HG03558 (cell line): ENCODE measurements at regions not wholly inside any gene's neighbourhood (a gene's known extent, or its start where the extent isn't known, plus 50 kb on each side); places are given as distances from the start of the nearest gene placed in this dataset.

Experiments used
- ATAC-seq: cut with Tn5 transposase; IDR thresholded peaks from one replicate; pipeline ENCODE4 v1.9.1; 2021; ENCODE audit warnings: moderate number of reproducible peaks; ENCODE audit not compliant: unreplicated experiment; ENCODE audit errors: extremely low read depth

- no peak for ATAC-seq
Measured at GRCh38 chr4:3343358-3343757, 50.5 kb downstream of the RGS12 start.

DNA sequence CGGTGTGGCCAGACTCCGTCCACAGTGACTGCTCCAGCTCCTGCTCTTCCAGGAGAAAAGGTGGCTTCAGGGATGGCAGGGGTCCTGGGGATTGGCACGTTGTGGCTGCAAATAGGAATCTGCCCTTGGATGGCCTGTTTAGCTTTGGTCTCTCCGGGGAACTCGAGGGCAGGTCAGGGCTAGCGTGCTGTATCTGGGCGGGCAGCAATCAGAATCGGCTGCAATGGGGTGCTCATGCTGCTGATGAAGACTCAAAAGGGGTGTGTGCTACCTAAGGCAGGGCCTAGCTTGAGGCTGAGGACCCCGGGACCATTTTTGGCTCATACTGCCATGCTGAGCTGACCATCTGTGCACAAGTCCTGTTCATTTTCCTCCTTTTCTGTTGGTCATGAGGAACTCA lies 51.3 kb downstream of the RGS12 start:
- ATAC-seq: no peak

GRCh38 chr4:3344596-3344995 lies 51.8 kb downstream of the RGS12 start:
- ATAC-seq: no peak

- ATAC-seq: no peak
Measured at GRCh38 chr4:3345384-3345783, 52.6 kb downstream of the RGS12 start.

DNA sequence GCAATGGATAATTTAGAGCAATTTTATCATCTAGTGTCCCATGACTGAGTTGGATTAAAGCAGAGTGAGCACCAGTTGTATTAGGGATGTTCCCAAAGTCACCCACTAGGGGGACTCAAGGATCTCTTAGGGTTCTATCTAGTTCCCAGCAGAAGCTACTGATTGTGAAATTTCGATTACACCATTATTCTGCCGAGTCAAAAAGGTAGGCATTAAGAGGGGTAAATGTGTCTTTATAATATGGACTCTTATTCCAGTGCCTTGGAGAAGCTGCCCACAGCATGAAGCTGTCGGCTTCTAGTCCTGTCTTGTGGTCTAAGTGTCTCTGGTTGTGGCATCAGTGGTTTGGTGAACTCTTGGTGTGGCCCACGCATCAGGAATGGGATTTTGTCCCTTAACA lies 53.3 kb downstream of the RGS12 start:
- ATAC-seq: no peak

GRCh38 chr4:3347871-3348270 lies 55.0 kb downstream of the RGS12 start:
- no peak for ATAC-seq

- ATAC-seq: no peak
Measured at GRCh38 chr4:3348621-3349020, 55.8 kb downstream of the RGS12 start.

GRCh38 chr4:3349116-3349515 lies 56.3 kb downstream of the RGS12 start:
- ATAC-seq: no peak

- ATAC-seq: no peak
Measured at GRCh38 chr4:3351997-3352396, 59.2 kb downstream of the RGS12 start.

GRCh38 chr4:3352505-3352904 lies 59.7 kb downstream of the RGS12 start:
- ATAC-seq: no peak

DNA sequence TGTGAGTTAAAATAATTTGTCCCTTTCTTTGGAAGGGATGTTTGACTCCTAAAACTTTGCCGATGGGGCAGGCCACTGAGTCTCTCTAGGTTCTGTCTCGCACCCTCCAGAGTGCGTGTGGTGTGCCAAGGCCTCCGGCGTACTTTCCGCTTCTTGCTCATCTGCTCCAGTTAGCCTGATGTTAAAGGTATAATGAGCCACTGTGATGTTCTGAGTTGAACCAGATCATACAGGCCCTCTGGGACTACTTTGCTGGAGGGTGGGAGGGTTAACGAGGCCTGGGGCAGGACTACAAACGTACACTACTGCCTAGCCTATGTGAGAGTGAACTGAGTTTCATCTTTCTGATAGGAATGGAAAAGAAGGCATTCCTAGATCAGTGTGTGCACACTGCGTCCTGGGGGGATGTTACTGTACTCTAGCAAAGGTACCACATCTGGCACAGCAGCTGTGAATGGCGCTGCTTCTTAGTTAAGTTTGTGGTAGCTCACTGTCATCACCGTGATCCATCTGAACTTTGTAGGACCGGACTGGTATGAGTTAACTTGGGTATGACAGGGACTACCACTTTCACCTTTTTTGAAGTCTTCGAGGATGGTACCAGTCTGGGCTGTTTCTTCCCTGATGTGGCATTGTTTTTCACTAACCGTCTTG lies 60.2 kb downstream of the RGS12 start:
- ATAC-seq: no peak

- ATAC-seq: no peak
Measured at GRCh38 chr4:3353752-3354454, 61.1 kb downstream of the RGS12 start.

DNA sequence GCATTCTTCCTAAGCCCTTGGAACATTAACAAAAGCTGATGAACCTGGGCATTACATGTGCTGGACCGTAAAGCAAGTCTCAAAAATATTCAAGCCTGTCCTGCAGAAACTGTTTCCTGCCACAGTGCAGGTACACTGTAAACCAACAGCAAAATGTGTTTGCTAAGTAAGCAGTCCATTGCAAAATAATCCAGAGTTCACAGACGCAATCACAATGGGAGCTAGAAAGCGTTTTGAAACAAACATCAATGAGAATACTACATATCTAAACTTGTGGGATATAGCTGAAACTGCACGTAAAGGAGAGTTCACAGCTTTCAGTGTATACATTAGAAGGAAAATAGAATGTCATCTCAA lies 61.6 kb downstream of the RGS12 start:
- ATAC-seq: no peak

- no peak for ATAC-seq
Measured at GRCh38 chr4:3355266-3355748, 62.5 kb downstream of the RGS12 start.

DNA sequence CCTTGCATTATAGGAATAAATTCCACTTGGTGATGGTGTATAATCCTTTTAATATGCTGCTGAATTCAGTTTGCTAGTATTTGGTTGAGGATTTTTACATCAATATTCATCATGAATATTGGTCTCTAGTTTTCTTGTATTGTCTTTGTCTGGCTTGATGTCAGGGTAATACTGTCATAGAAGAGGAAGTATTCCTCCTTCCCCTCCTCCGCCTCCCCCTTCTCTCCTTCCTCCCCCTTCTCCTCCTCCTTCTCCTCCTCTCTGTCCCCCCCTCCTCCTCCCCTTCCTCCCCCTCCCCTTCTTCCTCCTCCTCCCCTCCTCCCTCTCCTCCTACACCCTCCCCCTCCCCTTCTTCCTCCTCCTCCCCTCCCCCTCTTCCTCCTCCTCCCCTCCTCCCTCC lies 65.8 kb downstream of the RGS12 start:
- ATAC-seq: no peak

GRCh38 chr4:3360777-3361176 lies 68.0 kb downstream of the RGS12 start:
- ATAC-seq: no peak

DNA sequence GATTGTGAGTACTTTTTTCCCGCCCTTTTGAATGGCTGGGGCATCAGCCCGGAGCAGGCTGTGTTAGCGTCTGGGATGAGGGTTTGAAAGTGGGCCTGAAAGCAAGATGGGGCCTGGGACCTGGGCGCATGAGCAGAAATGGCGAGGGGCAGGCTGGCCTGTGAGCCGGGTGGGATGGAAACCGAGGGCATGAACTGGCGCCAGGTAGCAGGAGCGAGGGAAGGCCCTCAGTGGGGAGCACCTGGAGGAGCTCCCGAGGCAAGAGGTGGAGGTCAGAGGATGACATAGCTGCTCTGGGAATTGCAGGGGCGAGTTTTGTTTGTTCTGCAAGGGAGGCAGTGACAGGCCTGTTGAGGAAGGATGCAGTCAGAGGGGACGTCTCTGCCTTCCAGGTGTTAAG lies 68.6 kb downstream of the RGS12 start:
- no peak for ATAC-seq

GRCh38 chr4:3361896-3362295 lies 69.1 kb downstream of the RGS12 start:
- no peak for ATAC-seq

DNA sequence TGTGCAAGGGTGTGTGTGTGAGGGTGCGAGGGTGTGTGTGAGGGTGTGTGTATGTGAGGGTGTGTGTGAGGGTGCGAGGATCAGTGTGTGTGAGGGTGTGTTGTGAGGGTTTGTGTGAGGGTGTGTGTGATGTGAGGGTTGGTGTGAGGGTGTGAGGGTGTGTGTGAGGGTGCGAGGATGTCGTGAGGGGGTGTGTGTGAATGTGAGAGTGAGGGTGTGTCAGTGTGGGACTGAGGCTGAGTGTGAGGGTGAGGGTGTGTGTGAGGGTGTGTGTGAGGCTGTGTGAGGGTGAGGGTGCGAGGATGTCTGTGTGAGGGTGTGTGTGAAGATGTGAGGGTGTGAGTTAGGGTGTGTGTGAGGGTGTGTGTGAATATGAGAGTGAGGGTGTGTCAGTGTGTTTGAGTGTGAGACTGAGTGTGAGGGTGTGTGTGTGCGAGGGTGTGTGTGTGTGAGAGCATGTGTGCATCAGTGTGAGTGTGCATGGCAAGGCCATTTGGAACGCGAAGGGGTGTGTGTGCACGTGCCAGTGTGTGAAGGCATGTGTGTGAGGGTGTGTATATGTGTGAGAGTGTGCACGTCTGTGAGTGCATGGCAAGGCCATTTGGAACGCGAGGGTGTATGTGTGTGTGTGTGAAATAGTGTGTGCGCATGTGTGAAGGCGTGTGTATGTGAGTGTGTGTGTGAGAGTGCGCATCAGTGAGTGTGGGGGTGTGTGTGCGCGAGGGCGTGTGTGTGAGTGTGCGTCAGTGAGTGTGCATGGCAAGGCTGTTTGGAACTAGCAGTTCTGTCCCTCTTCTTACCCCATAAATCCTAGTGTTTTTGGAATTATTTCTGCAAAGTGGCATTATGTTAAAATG lies 69.8 kb downstream of the RGS12 start:
- ATAC-seq: no peak

DNA sequence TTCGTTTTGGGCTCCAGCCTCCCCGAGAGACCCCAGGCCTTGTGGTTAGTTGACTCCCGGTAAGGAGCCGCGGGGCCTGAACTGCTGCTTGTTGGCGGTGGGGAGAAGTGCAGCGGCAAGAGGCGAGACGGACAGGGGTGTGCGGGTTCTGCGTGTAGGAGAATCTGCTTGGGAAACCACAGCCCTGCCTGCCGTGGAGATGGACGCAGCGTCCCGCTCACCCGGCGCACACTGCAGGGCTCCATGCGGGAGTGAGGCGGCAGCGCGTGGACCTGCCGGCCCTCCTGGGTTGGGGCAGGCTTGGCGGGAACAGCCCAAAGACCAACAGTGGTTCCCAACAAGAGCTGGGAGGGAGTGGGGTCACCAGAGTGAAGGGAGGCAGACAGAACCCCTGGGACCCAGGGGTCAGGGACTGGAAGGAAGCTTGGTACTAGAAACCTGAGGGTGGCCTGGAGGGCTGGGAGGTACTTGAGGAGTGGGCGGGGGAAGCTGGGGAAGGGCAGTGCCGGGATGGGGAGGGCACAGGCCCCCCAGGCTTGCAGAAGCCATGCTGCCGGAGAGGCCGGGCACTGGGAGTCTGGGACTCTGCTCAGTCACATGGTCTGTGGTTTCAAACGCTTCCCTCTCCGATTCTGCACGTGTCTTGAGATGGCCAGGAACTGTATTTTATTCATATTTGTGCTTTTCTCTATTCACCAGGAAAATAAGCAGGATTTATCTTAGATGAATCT lies 70.8 kb downstream of the RGS12 start:
- no peak for ATAC-seq

GRCh38 chr4:3364199-3364598 lies 71.4 kb downstream of the RGS12 start:
- no peak for ATAC-seq
